ENCODE measurements at regions not wholly inside any gene's neighbourhood (a gene's known extent, or its start where the extent isn't known, plus 50 kb on each side); places are given as distances from the start of the nearest gene placed in this dataset.

GRCh38 chr1:55610203-55610602, 395.0 kb upstream of the USP24 start:
- Histone ChIP-seq H3K4ac (ENCODE audit: low read depth in 1 of 2, low read length in 2 of 2) (no peak overlapping the region), H3K9me3 (ENCODE audit: control insufficient read depth, low read length) (peaks cover 6% of the 10 kb centered on the region), H3K18ac (ENCODE audit: low read depth in 1 of 2, low read length in 2 of 2) (no peak overlapping the region), H4K8ac (ENCODE audit: low read length) (no peak overlapping the region), H2AK5ac (ENCODE audit: low read length, severe bottlenecking) (no peak overlapping the region), H2AFZ (ENCODE audit: low read depth, low read length) (no peak overlapping the region), H3K27me3 (ENCODE audit: control insufficient read depth in 1 of 2, insufficient read depth in 1 of 2, low read length in 2 of 2) (no peaks in the 10 kb centered on the region), H3K4me3 (ENCODE audit: insufficient read depth in 1 of 2, low read depth in 1 of 2, low read length in 2 of 2) (no peak overlapping the region), H3K4me2 (ENCODE audit: low read length, poor library complexity, severe bottlenecking) (no peak overlapping the region), H2BK15ac (ENCODE audit: low read depth, poor library complexity, severe bottlenecking) (no peak overlapping the region), H2BK5ac (ENCODE audit: low read depth, low read length, poor library complexity, severe bottlenecking) (no peak overlapping the region), H3K14ac (ENCODE audit: low read length in 2 of 2) (no peak overlapping the region), H3K79me1 (replicated peaks; ENCODE audit: low read length, poor library complexity, severe bottlenecking) (no peaks in the 10 kb centered on the region), H3K27ac (ENCODE audit: low read length, poor library complexity, severe bottlenecking) (no peak overlapping the region), H3K36me3 (ENCODE audit: control insufficient read depth in 1 of 2, insufficient read depth in 2 of 2, low read depth in 1 of 2, low read length in 2 of 2) (no peaks in the 10 kb centered on the region), H2BK120ac (ENCODE audit: low read depth, low read length) (no peak overlapping the region), H2BK12ac (ENCODE audit: low read length in 2 of 2) (no peak overlapping the region), H4K91ac (ENCODE audit: low read length) (no peak overlapping the region), H3K9ac (ENCODE audit: low read length) (no peak overlapping the region), H3K23ac (ENCODE audit: low read length in 2 of 2) (no peak overlapping the region), H3K4me1 (ENCODE audit: control insufficient read depth, insufficient read depth, low read depth, low read length) (no peaks in the 10 kb centered on the region)
- WGBS = 91% methylated on average over 3 of the region's 3 CpGs
- DNase-seq = no peak

DNA sequence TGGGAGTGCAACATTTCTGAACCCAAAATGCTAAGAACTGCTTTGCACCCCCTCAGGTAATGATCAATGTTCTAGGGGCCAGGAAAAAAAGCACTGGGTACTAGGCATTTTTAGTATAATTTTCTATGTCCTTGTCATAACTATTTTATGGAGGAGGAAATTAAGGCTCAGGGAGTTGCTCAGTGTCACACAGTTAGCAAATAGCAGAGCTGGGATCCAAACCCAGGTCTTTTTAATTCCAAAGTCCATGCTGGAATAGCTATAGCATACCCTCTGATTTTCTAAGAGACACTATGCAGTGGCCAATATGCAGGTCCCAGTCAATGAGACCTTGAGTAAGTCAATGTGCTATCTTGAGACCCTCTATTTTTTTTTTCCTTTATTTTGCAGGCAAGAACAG, 394.5 kb upstream of the USP24 start:
- H3K23ac ChIP-seq (ENCODE audit: low read length in 2 of 2) = no peak overlapping the region
- no peak overlapping the region for H3K18ac ChIP-seq (ENCODE audit: low read depth in 1 of 2, low read length in 2 of 2)
- H3K4me3 ChIP-seq (ENCODE audit: insufficient read depth in 1 of 2, low read depth in 1 of 2, low read length in 2 of 2) = no peak overlapping the region
- H2BK12ac ChIP-seq (ENCODE audit: low read length in 2 of 2) = no peak overlapping the region
- no peak for DNase-seq
- no peaks in the 10 kb centered on the region for H3K36me3 ChIP-seq (ENCODE audit: control insufficient read depth in 1 of 2, insufficient read depth in 2 of 2, low read depth in 1 of 2, low read length in 2 of 2)
- no peak overlapping the region for H2AK5ac ChIP-seq (ENCODE audit: low read length, severe bottlenecking)
- H2BK15ac ChIP-seq (ENCODE audit: low read depth, poor library complexity, severe bottlenecking) = no peak overlapping the region
- H3K27ac ChIP-seq (ENCODE audit: low read length, poor library complexity, severe bottlenecking) = no peak overlapping the region
- no peak overlapping the region for H3K14ac ChIP-seq (ENCODE audit: low read length in 2 of 2)
- H3K9me3 ChIP-seq (ENCODE audit: control insufficient read depth, low read length) = peaks cover 6% of the 10 kb centered on the region
- no peak overlapping the region for H3K4me2 ChIP-seq (ENCODE audit: low read length, poor library complexity, severe bottlenecking)
- H2AFZ ChIP-seq (ENCODE audit: low read depth, low read length) = no peak overlapping the region
- H4K8ac ChIP-seq (ENCODE audit: low read length) = no peak overlapping the region
- no peak overlapping the region for H4K91ac ChIP-seq (ENCODE audit: low read length)
- H3K79me1 ChIP-seq (replicated peaks; ENCODE audit: low read length, poor library complexity, severe bottlenecking) = no peaks in the 10 kb centered on the region
- H2BK5ac ChIP-seq (ENCODE audit: low read depth, low read length, poor library complexity, severe bottlenecking) = no peak overlapping the region
- no peak overlapping the region for H3K9ac ChIP-seq (ENCODE audit: low read length)
- no peak overlapping the region for H2BK120ac ChIP-seq (ENCODE audit: low read depth, low read length)
- no peaks in the 10 kb centered on the region for H3K27me3 ChIP-seq (ENCODE audit: control insufficient read depth in 1 of 2, insufficient read depth in 1 of 2, low read length in 2 of 2)
- H3K4me1 ChIP-seq (ENCODE audit: control insufficient read depth, insufficient read depth, low read depth, low read length) = no peaks in the 10 kb centered on the region
- no peak overlapping the region for H3K4ac ChIP-seq (ENCODE audit: low read depth in 1 of 2, low read length in 2 of 2)

DNA sequence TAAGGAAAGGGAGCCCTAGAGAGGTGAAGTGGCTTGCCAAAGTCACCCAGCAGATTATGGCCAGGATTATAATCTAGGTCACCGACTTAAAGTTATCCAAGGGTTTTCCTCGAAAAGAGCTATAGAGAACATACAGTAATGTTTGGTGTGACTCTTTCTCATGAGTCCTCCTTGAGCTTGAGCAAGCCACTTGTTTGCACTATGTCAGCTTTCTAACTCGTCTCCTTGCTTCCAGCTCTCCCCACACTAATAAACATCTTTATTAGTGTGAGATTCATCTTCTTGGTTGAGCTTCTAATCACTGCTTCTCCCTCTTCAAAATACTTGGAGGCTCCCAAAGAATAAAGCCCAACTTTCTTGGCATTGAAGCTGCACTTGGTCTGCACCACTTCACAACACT, 390.0 kb upstream of the USP24 start:
- Histone ChIP-seq H3K18ac (ENCODE audit: low read depth in 1 of 2, low read length in 2 of 2) (no peak overlapping the region), H4K8ac (ENCODE audit: low read length) (no peak overlapping the region), H3K4me1 (ENCODE audit: control insufficient read depth, insufficient read depth, low read depth, low read length) (no peaks in the 10 kb centered on the region), H2BK12ac (ENCODE audit: low read length in 2 of 2) (no peak overlapping the region), H3K23ac (ENCODE audit: low read length in 2 of 2) (no peak overlapping the region), H2BK120ac (ENCODE audit: low read depth, low read length) (no peak overlapping the region), H2AFZ (ENCODE audit: low read depth, low read length) (no peak overlapping the region), H3K27ac (ENCODE audit: low read length, poor library complexity, severe bottlenecking) (no peak overlapping the region), H3K4me2 (ENCODE audit: low read length, poor library complexity, severe bottlenecking) (no peak overlapping the region), H3K36me3 (ENCODE audit: control insufficient read depth in 1 of 2, insufficient read depth in 2 of 2, low read depth in 1 of 2, low read length in 2 of 2) (no peaks in the 10 kb centered on the region), H3K9ac (ENCODE audit: low read length) (no peak overlapping the region), H4K91ac (ENCODE audit: low read length) (no peak overlapping the region), H3K4me3 (ENCODE audit: insufficient read depth in 1 of 2, low read depth in 1 of 2, low read length in 2 of 2) (no peak overlapping the region), H3K79me1 (replicated peaks; ENCODE audit: low read length, poor library complexity, severe bottlenecking) (no peaks in the 10 kb centered on the region), H2BK15ac (ENCODE audit: low read depth, poor library complexity, severe bottlenecking) (no peak overlapping the region), H3K14ac (ENCODE audit: low read length in 2 of 2) (no peak overlapping the region), H2BK5ac (ENCODE audit: low read depth, low read length, poor library complexity, severe bottlenecking) (no peak overlapping the region), H3K4ac (ENCODE audit: low read depth in 1 of 2, low read length in 2 of 2) (no peak overlapping the region), H2AK5ac (ENCODE audit: low read length, severe bottlenecking) (no peak overlapping the region), H3K27me3 (ENCODE audit: control insufficient read depth in 1 of 2, insufficient read depth in 1 of 2, low read length in 2 of 2) (no peaks in the 10 kb centered on the region), H3K9me3 (ENCODE audit: control insufficient read depth, low read length) (peaks cover 6% of the 10 kb centered on the region)
- DNase-seq = no peak
- 73% methylated on average over 3 of the region's 3 CpGs for WGBS

- H3K9ac ChIP-seq (ENCODE audit: low read length) = peak overlapping the region; percentile 40
- no peak overlapping the region for H3K18ac ChIP-seq (ENCODE audit: low read depth in 1 of 2, low read length in 2 of 2)
- no peak overlapping the region for H2BK120ac ChIP-seq (ENCODE audit: low read depth, low read length)
- H3K27me3 ChIP-seq (ENCODE audit: control insufficient read depth in 1 of 2, insufficient read depth in 1 of 2, low read length in 2 of 2) = no peaks in the 10 kb centered on the region
- no peaks in the 10 kb centered on the region for H3K4me1 ChIP-seq (ENCODE audit: control insufficient read depth, insufficient read depth, low read depth, low read length)
- H4K8ac ChIP-seq (ENCODE audit: low read length) = no peak overlapping the region
- no peak overlapping the region for H3K14ac ChIP-seq (ENCODE audit: low read length in 2 of 2)
- H2AK5ac ChIP-seq (ENCODE audit: low read length, severe bottlenecking) = no peak overlapping the region
- no peaks in the 10 kb centered on the region for H3K36me3 ChIP-seq (ENCODE audit: control insufficient read depth in 1 of 2, insufficient read depth in 2 of 2, low read depth in 1 of 2, low read length in 2 of 2)
- no peak overlapping the region for H3K27ac ChIP-seq (ENCODE audit: low read length, poor library complexity, severe bottlenecking)
- no peak overlapping the region for H3K4me2 ChIP-seq (ENCODE audit: low read length, poor library complexity, severe bottlenecking)
- no peak overlapping the region for H2AFZ ChIP-seq (ENCODE audit: low read depth, low read length)
- H2BK15ac ChIP-seq (ENCODE audit: low read depth, poor library complexity, severe bottlenecking) = no peak overlapping the region
- no peak overlapping the region for H2BK5ac ChIP-seq (ENCODE audit: low read depth, low read length, poor library complexity, severe bottlenecking)
- H4K91ac ChIP-seq (ENCODE audit: low read length) = no peak overlapping the region
- no peak overlapping the region for H2BK12ac ChIP-seq (ENCODE audit: low read length in 2 of 2)
- no peak overlapping the region for H3K23ac ChIP-seq (ENCODE audit: low read length in 2 of 2)
- H3K4ac ChIP-seq (ENCODE audit: low read depth in 1 of 2, low read length in 2 of 2) = no peak overlapping the region
- DNase-seq = no peak
- H3K79me1 ChIP-seq (replicated peaks; ENCODE audit: low read length, poor library complexity, severe bottlenecking) = no peaks in the 10 kb centered on the region
- H3K9me3 ChIP-seq (ENCODE audit: control insufficient read depth, low read length) = peaks cover 6% of the 10 kb centered on the region
- 92% methylated on average over 3 of the region's 3 CpGs for WGBS
- H3K4me3 ChIP-seq (ENCODE audit: insufficient read depth in 1 of 2, low read depth in 1 of 2, low read length in 2 of 2) = no peak overlapping the region
Observed at GRCh38 chr1:55604749-55605148, 389.6 kb upstream of the USP24 start.
